CD4-positive, alpha-beta T cell (primary cell): ENCODE measurements at regions not wholly inside any gene's neighbourhood (a gene's known extent, or its start where the extent isn't known, plus 50 kb on each side); places are given as distances from the start of the nearest gene placed in this dataset.

ENCODE experiments used
- ATAC-seq: fragments of 200-7000 bp; cut with Tn5 transposase; one replicate; pipeline ENCODE4 v1.10.0; 2022; ENCODE audit warnings: mild to moderate bottlenecking; ENCODE audit not compliant: poor library complexity
- CTCF ChIA-PET: fragments of 350-600 bp; sonication (Branson Sonifier 250); formaldehyde crosslinking; loops from one replicate; lab custom pipeline; 2021; ENCODE audit warnings: antibody characterized with exemption, inconsistent platforms; lab: Charles Lee
- POLR2A ChIA-PET: fragments of 350-600 bp; sonication (Branson Sonifier 250); formaldehyde crosslinking; loops from one replicate; lab custom pipeline; 2021; ENCODE audit warnings: antibody characterized with exemption, inconsistent platforms; lab: Charles Lee
- DNase-seq, 14 experiments: peaks; one replicate each; pipeline ENCODE4 v3.0.0-alpha.2; 2013 to 2020; ENCODE audit warnings: mixed read lengths in 2 of 14
- H3K27ac ChIP-seq, 2 donors: one replicate each; pipeline versions ENCODE4 v1.5.1 to v1.7.0; 2013; ENCODE audit warnings: low read length in 2 of 2, low read depth in 1 of 2, mild to moderate bottlenecking in 1 of 2
- H3K27me3 ChIP-seq, 2 experiments: 1 replicate in 1 of 2; 2 replicates in 1 of 2; pipeline versions ENCODE4 v1.6.1 to v1.7.0; 2013; ENCODE audit warnings: low read length in 2 of 2, control low read depth in 1 of 2, mild to moderate bottlenecking in 1 of 2, moderate library complexity in 1 of 2; ENCODE audit not compliant: insufficient read depth in 2 of 2, control insufficient read depth in 1 of 2
- H3K36me3 ChIP-seq: one replicate; pipeline ENCODE4 v1.6.1; 2013; ENCODE audit warnings: low read length, control low read depth; ENCODE audit not compliant: insufficient read depth
- H3K4me1 ChIP-seq: one replicate; pipeline ENCODE4 v1.6.1; 2013; ENCODE audit warnings: low read length, control low read depth; ENCODE audit not compliant: insufficient read depth
- H3K4me3 ChIP-seq: one replicate; pipeline ENCODE4 v1.5.1; 2013; ENCODE audit warnings: mild to moderate bottlenecking, low read length, moderate library complexity
- H3K9me3 ChIP-seq, 2 experiments: 1 replicate in 1 of 2; 2 replicates in 1 of 2; pipeline versions ENCODE4 v1.6.1 to v1.7.0; 2013; ENCODE audit warnings: low read length in 2 of 2, mild to moderate bottlenecking in 2 of 2, control low read depth in 1 of 2, moderate library complexity in 1 of 2; ENCODE audit not compliant: control insufficient read depth in 1 of 2, insufficient read depth in 1 of 2
- H3K27ac Mint-ChIP-seq: one replicate; pipeline ENCODE4 v1.8.0; 2020; ENCODE audit warnings: mixed read lengths
- H3K27me3 Mint-ChIP-seq: one replicate; pipeline ENCODE4 v1.8.0; 2021; ENCODE audit warnings: mixed read lengths
- H3K36me3 Mint-ChIP-seq: one replicate; pipeline ENCODE4 v1.8.0; 2021; ENCODE audit warnings: low read depth, mixed read lengths
- H3K4me1 Mint-ChIP-seq: one replicate; pipeline ENCODE4 v1.8.0; 2021; ENCODE audit warnings: low read depth, mixed read lengths
- H3K4me3 Mint-ChIP-seq: one replicate; pipeline ENCODE4 v1.8.0; 2020; ENCODE audit warnings: mild to moderate bottlenecking, mixed read lengths
- H3K9me3 Mint-ChIP-seq: one replicate; pipeline ENCODE4 v1.8.0; 2020; ENCODE audit warnings: mixed read lengths
- CTCF ChIP-seq: fragments of 200-600 bp; IDR thresholded peaks from one replicate; pipeline ENCODE4 v1.8.0; 2022; ENCODE audit warnings: antibody characterized with exemption, mild to moderate bottlenecking
- intact Hi-C, 2 experiments: fragments of 100-400 bp; cut with DNase I in 1 of 2; cut with micrococcal nuclease in 1 of 2; formaldehyde crosslinking; loops; one replicate each; pipeline versions ENCODE4 v1.15.1 to v1.9.0; 2023 to 2025; cut with DNase I, micrococcal nuclease

DNA sequence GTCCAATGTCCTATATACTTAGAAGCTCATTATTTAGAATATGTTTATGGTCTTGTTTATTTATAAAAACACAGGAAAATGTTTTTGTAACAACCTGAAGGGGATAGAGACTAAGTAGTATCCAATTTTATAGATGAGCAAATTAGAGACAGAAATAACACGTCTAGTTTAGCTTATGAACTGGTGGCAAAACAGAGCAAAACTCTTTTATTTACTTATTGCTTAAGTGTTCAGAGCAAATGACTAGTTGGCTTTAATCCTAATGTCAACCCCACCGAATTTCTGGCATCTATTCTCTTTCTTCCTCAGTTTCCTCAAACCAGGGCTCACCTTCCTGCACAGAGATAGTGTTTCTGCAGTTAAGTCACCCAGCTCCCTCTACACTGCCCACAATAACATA is 792.8 kb downstream of the REEP3 start:
- Histone ChIP-seq H3K4me3 (no peak overlapping the region), H3K27ac (no peak overlapping the region), H3K4me1 (no peaks in the 10 kb centered on the region), H3K27me3 (no peaks in the 10 kb centered on the region), H3K36me3 (no peaks in the 10 kb centered on the region), H3K9me3 (no peaks in the 10 kb centered on the region)
- intact Hi-C loops = no loop called here
- Mint-ChIP-seq H3K4me3 (no peak overlapping the region), H3K27ac (no peak overlapping the region), H3K9me3 (peaks cover 6% of the 10 kb centered on the region), H3K4me1 (no peaks in the 10 kb centered on the region), H3K27me3 (no peaks in the 10 kb centered on the region), H3K36me3 (no peaks in the 10 kb centered on the region)
- ChIA-PET POLR2A (no interaction called here), CTCF (no interaction called here)
- TF ChIP-seq CTCF = no peak
- DNase-seq (no peak), ATAC-seq (no peak)

DNA sequence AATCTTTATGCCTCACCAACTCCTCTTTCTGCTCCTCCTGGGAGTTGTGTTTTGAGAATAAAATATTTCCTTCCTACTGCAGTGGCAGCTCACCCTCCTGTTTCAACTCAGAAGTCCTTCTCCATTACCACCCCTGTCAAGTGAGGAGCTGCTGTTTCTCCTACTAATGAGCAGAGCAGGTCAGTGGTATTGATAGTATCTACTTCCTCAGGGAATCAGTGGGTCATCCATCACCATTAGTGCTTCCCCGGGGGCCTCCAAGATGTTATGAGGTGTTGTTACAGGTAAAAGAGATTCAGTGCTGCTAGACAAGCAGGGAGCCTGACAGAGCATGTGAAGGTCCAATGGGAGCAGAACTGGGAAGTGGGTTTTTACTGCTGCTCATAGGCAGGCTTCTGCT is 795.2 kb downstream of the REEP3 start:
- no peaks in the 10 kb centered on the region for H3K36me3 Mint-ChIP-seq
- no peak overlapping the region for H3K27ac ChIP-seq
- TF ChIP-seq CTCF = no peak
- H3K9me3 Mint-ChIP-seq = peaks cover 6% of the 10 kb centered on the region
- no peak for ATAC-seq
- H3K27me3 Mint-ChIP-seq = no peaks in the 10 kb centered on the region
- no peak overlapping the region for H3K4me3 ChIP-seq
- no peaks in the 10 kb centered on the region for H3K36me3 ChIP-seq
- no peaks in the 10 kb centered on the region for H3K4me1 ChIP-seq
- no peak overlapping the region for H3K27ac Mint-ChIP-seq
- no peaks in the 10 kb centered on the region for H3K27me3 ChIP-seq
- H3K9me3 ChIP-seq = no peaks in the 10 kb centered on the region
- no peak for DNase-seq
- intact Hi-C loops = no loop called here
- no peak overlapping the region for H3K4me3 Mint-ChIP-seq
- no peaks in the 10 kb centered on the region for H3K4me1 Mint-ChIP-seq
- ChIA-PET CTCF (no interaction called here), POLR2A (no interaction called here)

DNA sequence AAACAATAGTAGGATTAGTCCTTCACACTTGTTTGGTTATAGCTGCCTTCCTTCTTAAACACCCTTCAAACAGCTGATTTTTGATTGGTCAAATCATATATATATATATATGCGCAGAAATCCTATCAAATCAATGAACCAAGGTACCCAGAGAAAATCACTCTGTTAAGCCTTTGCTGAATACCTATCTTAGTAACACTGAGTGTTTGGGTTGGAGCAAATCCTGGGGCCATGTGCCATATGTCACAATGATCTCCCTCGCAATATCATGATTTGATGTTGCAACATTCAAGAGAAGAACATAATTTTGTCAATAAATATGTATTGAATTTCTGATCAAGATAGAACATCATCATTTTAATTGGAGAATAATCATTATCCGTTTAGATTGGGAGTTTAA is 795.6 kb downstream of the REEP3 start:
- no peak overlapping the region for H3K27ac Mint-ChIP-seq
- no peaks in the 10 kb centered on the region for H3K36me3 Mint-ChIP-seq
- no peak overlapping the region for H3K27ac ChIP-seq
- H3K27me3 ChIP-seq = no peaks in the 10 kb centered on the region
- intact Hi-C loops = no loop called here
- ChIA-PET POLR2A (no interaction called here), CTCF (no interaction called here)
- DNase-seq = no peak
- no peaks in the 10 kb centered on the region for H3K4me1 ChIP-seq
- no peaks in the 10 kb centered on the region for H3K9me3 ChIP-seq
- TF ChIP-seq CTCF = no peak
- peaks cover 6% of the 10 kb centered on the region for H3K9me3 Mint-ChIP-seq
- no peaks in the 10 kb centered on the region for H3K4me1 Mint-ChIP-seq
- no peak overlapping the region for H3K4me3 ChIP-seq
- H3K36me3 ChIP-seq = no peaks in the 10 kb centered on the region
- ATAC-seq = no peak
- no peaks in the 10 kb centered on the region for H3K27me3 Mint-ChIP-seq
- no peak overlapping the region for H3K4me3 Mint-ChIP-seq
